ENCODE measurements at regions not wholly inside any gene's neighbourhood (a gene's known extent, or its start where the extent isn't known, plus 50 kb on each side); places are given as distances from the start of the nearest gene placed in this dataset.

DNA sequence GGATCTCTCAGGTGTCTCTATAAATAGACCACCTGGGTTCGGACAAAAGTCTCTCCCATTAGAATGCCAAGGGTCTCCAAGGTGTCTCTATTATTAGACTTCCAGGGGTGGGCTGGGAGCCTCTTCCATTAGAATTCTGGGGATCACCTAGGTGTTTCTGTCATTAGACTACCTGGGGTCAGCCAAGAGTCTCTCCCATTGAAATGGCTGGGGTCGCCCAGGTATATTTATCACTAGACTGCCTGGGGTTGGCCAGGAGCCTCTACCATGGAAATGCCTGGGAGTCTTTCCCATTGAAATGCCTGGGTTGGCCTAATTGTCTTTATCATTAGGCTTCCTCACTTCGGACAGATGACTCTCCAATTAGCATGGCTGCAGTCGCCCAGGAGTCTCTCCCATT is 1565.5 kb downstream of the UQCRFS1 start:
- Histone ChIP-seq H4K20me1 (replicated peaks; ENCODE audit: control insufficient read depth, extremely low read depth, insufficient read depth, low read length) (no peaks in the 10 kb centered on the region), H3K9ac (replicated peaks; ENCODE audit: extremely low read depth, insufficient read depth, low read length) (no peak overlapping the region), H3K9me1 (replicated peaks; ENCODE audit: control insufficient read depth, extremely low read depth, insufficient read depth, low read length) (no peaks in the 10 kb centered on the region), H3K36me3 (ENCODE audit: control insufficient read depth in 2 of 2, extremely low read depth in 1 of 2, insufficient read depth in 2 of 2, low read length in 2 of 2) (no peaks in the 10 kb centered on the region), H2AFZ (ENCODE audit: low read depth, low read length) (no peak overlapping the region), H3K9me3 (replicated peaks; ENCODE audit: control insufficient read depth, insufficient read depth, low read length) (no peaks in the 10 kb centered on the region), H3K27me3 (ENCODE audit: control insufficient read depth in 2 of 2, insufficient read depth in 2 of 2, low read length in 2 of 2) (no peaks in the 10 kb centered on the region), H3K27ac (ENCODE audit: insufficient read depth, low read depth, low read length) (no peak overlapping the region), H3K4me2 (ENCODE audit: insufficient read depth, low read length) (no peak overlapping the region), H3K4me3 (replicated peaks in 1 of 3; ENCODE audit: insufficient read depth in 1 of 3, low read depth in 1 of 3, low read length in 3 of 3) (no peak overlapping the region), H3K4me1 (ENCODE audit: control insufficient read depth, extremely low read depth, insufficient read depth, low read length) (no peaks in the 10 kb centered on the region), H3K79me2 (ENCODE audit: control insufficient read depth, insufficient read depth, low read length) (no peaks in the 10 kb centered on the region)
- no peak for FAIRE-seq
- BruUV-seq (replicated peaks), result no TSS peak
- TF ChIP-seq POLR2AphosphoS5 (IDR thresholded peaks at IDR 0.05; ENCODE audit: insufficient read depth, low read depth, low read length) (no peak), POLR2A (IDR thresholded peaks at IDR 0.05; ENCODE audit: low read depth, low read length) (no peak), JUN (IDR thresholded peaks at IDR 0.05; ENCODE audit: borderline replicate concordance, insufficient read depth, insufficient read length, low read depth) (no peak), EZH2 (IDR thresholded peaks at IDR 0.05; ENCODE audit: borderline replicate concordance, low read depth, low read length, severe bottlenecking) (no peak), FOS (IDR thresholded peaks at IDR 0.05; ENCODE audit: borderline replicate concordance, insufficient read depth, low read length) (no peak), GATA2 (IDR thresholded peaks at IDR 0.05; ENCODE audit: insufficient read depth, insufficient read length, low read depth, low read length) (no peak), MYC (IDR thresholded peaks at IDR 0.05; ENCODE audit: low read depth, low read length) (no peak)
- TF ChIP-seq, protein P1, sequence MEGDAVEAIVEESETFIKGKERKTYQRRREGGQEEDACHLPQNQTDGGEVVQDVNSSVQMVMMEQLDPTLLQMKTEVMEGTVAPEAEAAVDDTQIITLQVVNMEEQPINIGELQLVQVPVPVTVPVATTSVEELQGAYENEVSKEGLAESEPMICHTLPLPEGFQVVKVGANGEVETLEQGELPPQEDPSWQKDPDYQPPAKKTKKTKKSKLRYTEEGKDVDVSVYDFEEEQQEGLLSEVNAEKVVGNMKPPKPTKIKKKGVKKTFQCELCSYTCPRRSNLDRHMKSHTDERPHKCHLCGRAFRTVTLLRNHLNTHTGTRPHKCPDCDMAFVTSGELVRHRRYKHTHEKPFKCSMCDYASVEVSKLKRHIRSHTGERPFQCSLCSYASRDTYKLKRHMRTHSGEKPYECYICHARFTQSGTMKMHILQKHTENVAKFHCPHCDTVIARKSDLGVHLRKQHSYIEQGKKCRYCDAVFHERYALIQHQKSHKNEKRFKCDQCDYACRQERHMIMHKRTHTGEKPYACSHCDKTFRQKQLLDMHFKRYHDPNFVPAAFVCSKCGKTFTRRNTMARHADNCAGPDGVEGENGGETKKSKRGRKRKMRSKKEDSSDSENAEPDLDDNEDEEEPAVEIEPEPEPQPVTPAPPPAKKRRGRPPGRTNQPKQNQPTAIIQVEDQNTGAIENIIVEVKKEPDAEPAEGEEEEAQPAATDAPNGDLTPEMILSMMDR (IDR thresholded peaks at IDR 0.05; ENCODE audit: extremely low read depth in 1 of 2, insufficient read depth in 1 of 2, low read depth in 1 of 2, low read length in 2 of 2), result no peak
- TF ChIP-seq, protein P2, sequence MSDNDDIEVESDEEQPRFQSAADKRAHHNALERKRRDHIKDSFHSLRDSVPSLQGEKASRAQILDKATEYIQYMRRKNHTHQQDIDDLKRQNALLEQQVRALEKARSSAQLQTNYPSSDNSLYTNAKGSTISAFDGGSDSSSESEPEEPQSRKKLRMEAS (IDR thresholded peaks at IDR 0.05; ENCODE audit: insufficient read depth, insufficient read length), result no peak
- dilution Hi-C loops (cut with MboI; ENCODE audit: extremely low pct_ligation_motif_present, low sequenced_read_pairs) (no loop called here), intact Hi-C loops (cut with micrococcal nuclease) (no loop called here)
- POLR2A ChIA-PET, result no interaction called here
- no peak for DNase-seq (ENCODE audit: low read depth, low spot score)
- CTCF ChIA-PET, result no interaction called here

Measured in endothelial cell of umbilical vein (primary cell).